Breast epithelium (tissue), 4 donors: ENCODE measurements at regions not wholly inside any gene's neighbourhood (a gene's known extent, or its start where the extent isn't known, plus 50 kb on each side); places are given as distances from the start of the nearest gene placed in this dataset.

ENCODE experiments used
- DNase-seq, 2 donors: peaks; one replicate each; pipeline ENCODE4 v3.0.0-alpha.2; 2019; ENCODE audit warnings: low spot score in 2 of 2
- H3K27ac ChIP-seq, 2 donors: fragments of 200-600 bp; sonication (generic) in 1 of 2; one replicate each; pipeline ENCODE4 v1.5.1; 2016 to 2019; ENCODE audit warnings: mild to moderate bottlenecking in 1 of 2
- H3K27me3 ChIP-seq, 2 donors: fragments of 200-600 bp; sonication (generic) in 1 of 2; one replicate each; pipeline versions ENCODE4 v1.5.1 to v1.6.0; 2017 to 2019; ENCODE audit warnings: control low read depth in 1 of 2, mild to moderate bottlenecking in 1 of 2
- H3K36me3 ChIP-seq: fragments of 200-600 bp; one replicate; pipeline ENCODE4 v1.5.1; 2019
- H3K4me1 ChIP-seq, 2 donors: fragments of 200-600 bp; sonication (generic); one replicate each; pipeline ENCODE4 v1.5.1; 2016 to 2019; ENCODE audit warnings: control low read depth in 1 of 2
- H3K4me3 ChIP-seq, 3 donors: fragments of 200-600 bp; sonication (generic); 1 replicate in 2 of 3; 2 replicates in 1 of 3; pipeline ENCODE4 v1.5.1; 2016 to 2019; ENCODE audit warnings: mild to moderate bottlenecking in 3 of 3, moderate library complexity in 2 of 3
- H3K9me3 ChIP-seq, 2 donors: fragments of 200-600 bp; sonication (generic) in 1 of 2; one replicate each; pipeline ENCODE4 v1.5.1; 2016 to 2019; ENCODE audit warnings: control low read depth in 1 of 2
- POLR2A ChIP-seq: fragments of 450-650 bp; IDR thresholded peaks from one replicate; pipeline ENCODE4 v1.6.1; 2016; ENCODE audit warnings: antibody characterized with exemption, mild to moderate bottlenecking, moderate library complexity
- POLR2AphosphoS5 ChIP-seq, 3 donors: sonication (generic); formaldehyde crosslinking; IDR thresholded peaks; one replicate each; pipeline ENCODE4 v1.6.1; 2017; ENCODE audit warnings: antibody characterized with exemption in 3 of 3
- intact Hi-C: fragments of 100-400 bp; cut with DNase I; formaldehyde crosslinking; loops from one replicate; pipeline ENCODE4 v1.15.1; 2023; ENCODE audit warnings: low total_unique reads
- TF ChIP-seq, protein P1 (sequence below), 3 donors: fragments of 450-650 bp; IDR thresholded peaks; one replicate each; pipeline ENCODE4 v1.5.1; 2016 to 2017; ENCODE audit warnings: antibody characterized with exemption in 3 of 3, mild to moderate bottlenecking in 3 of 3, moderate library complexity in 3 of 3

DNA sequence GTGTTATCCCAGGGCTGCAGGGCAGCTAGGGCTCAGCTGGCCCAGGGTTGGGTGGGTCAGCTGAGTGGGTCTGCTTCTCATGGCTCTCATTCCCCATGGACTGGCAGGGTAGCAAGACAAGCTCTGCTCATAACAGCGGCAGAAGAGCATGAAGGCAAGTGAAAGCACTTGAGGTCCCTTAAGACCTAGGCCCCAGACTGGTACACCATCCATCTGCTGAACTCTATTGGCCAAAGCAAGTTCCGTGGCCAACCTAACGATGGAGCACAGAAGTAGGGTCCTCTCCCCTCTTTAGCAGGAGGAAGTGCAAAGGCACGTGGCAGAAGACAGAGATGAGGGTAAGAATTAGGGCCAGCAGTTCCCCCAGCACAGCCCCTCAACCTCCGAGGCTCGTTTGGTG lies 174.3 kb upstream of the TOPAZ1 start:
- Histone ChIP-seq H3K4me1 (no peaks in the 10 kb centered on the region), H3K36me3 (no peaks in the 10 kb centered on the region), H3K27me3 (no peaks in the 10 kb centered on the region), H3K9me3 (no peaks in the 10 kb centered on the region), H3K27ac (no peak overlapping the region), H3K4me3 (no peak overlapping the region)
- TF ChIP-seq POLR2AphosphoS5 (IDR thresholded peaks at IDR 0.05), result no peak
- TF ChIP-seq, protein P1, sequence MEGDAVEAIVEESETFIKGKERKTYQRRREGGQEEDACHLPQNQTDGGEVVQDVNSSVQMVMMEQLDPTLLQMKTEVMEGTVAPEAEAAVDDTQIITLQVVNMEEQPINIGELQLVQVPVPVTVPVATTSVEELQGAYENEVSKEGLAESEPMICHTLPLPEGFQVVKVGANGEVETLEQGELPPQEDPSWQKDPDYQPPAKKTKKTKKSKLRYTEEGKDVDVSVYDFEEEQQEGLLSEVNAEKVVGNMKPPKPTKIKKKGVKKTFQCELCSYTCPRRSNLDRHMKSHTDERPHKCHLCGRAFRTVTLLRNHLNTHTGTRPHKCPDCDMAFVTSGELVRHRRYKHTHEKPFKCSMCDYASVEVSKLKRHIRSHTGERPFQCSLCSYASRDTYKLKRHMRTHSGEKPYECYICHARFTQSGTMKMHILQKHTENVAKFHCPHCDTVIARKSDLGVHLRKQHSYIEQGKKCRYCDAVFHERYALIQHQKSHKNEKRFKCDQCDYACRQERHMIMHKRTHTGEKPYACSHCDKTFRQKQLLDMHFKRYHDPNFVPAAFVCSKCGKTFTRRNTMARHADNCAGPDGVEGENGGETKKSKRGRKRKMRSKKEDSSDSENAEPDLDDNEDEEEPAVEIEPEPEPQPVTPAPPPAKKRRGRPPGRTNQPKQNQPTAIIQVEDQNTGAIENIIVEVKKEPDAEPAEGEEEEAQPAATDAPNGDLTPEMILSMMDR (IDR thresholded peaks at IDR 0.05), result no peak
- no peak for TF ChIP-seq POLR2A
- intact Hi-C loops, result no loop called here
- DNase-seq, result no peak

GRCh38 chr3:44068753-44069152 lies 172.9 kb upstream of the TOPAZ1 start:
- DNase-seq, result no peak
- no peaks in the 10 kb centered on the region for H3K27me3 ChIP-seq
- intact Hi-C loops, result no loop called here
- H3K9me3 ChIP-seq, result no peaks in the 10 kb centered on the region
- TF ChIP-seq, protein P1 (IDR thresholded peaks at IDR 0.05), result no peak
- no peak for TF ChIP-seq POLR2AphosphoS5 (IDR thresholded peaks at IDR 0.05)
- no peak for TF ChIP-seq POLR2A
- no peak overlapping the region for H3K4me3 ChIP-seq
- no peak overlapping the region for H3K27ac ChIP-seq
- H3K4me1 ChIP-seq, result no peaks in the 10 kb centered on the region
- H3K36me3 ChIP-seq, result no peaks in the 10 kb centered on the region

DNA sequence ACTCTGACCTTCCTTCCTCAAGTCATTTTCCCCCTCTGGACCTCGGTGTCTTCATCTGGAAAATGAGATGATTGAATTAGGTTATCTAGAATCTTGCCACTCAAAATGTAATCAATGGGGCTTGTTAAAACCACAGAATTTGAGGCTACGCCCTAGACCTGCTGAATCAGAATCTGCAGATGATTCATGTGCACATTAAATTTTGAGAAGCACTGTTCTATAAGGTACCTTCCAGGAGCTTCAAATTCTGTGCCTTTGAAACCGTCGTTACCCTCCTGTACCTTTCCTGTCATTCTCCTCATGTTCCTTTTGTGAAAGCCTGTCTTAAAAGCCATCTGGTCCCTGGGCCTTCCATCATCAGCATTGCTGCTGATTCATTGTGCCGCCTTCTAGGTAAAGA lies 172.4 kb upstream of the TOPAZ1 start:
- H3K27me3 ChIP-seq, result no peaks in the 10 kb centered on the region
- TF ChIP-seq POLR2AphosphoS5 (IDR thresholded peaks at IDR 0.05), result no peak
- H3K4me3 ChIP-seq, result no peak overlapping the region
- no peaks in the 10 kb centered on the region for H3K4me1 ChIP-seq
- H3K27ac ChIP-seq, result no peak overlapping the region
- H3K9me3 ChIP-seq, result no peaks in the 10 kb centered on the region
- intact Hi-C loops, result no loop called here
- no peaks in the 10 kb centered on the region for H3K36me3 ChIP-seq
- DNase-seq, result no peak

DNA sequence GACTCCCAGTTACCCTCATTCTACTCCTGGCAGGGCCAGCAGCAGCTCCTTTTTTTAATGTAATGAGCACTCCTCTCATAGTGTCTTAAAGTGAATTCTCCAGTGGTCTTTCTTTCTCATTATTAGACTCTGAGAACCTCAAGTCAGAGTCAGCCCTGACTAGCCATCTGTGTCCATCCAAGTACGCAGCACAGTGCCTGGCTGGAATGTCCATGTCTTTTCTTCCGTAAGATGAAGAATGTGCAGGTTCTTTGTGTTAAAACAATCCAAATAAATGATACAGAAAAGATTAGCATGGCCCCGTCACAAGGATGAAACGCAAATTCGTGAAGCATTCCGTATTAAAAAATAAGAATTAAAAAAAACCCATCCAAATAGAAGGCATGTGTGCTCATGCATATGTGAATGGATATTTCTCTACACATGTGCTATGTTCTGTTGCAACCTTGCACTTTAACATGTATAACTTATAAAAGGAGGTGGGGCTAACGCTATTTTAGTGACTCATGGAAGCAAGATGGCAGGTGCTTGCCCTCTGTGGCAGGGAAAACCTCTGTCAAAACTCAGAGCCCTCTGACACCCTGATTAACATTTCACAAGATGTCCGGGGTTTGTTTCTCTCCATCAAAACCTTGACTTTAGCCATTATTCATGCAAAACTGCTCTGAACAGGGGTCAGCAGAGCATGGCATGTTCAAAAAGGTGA lies 170.7 kb upstream of the TOPAZ1 start:
- no peaks in the 10 kb centered on the region for H3K4me1 ChIP-seq
- H3K4me3 ChIP-seq, result no peak overlapping the region
- TF ChIP-seq POLR2AphosphoS5 (IDR thresholded peaks at IDR 0.05), result no peak
- TF ChIP-seq, protein P1 (IDR thresholded peaks at IDR 0.05), result no peak
- no peak for TF ChIP-seq POLR2A
- no peaks in the 10 kb centered on the region for H3K36me3 ChIP-seq
- no peak overlapping the region for H3K27ac ChIP-seq
- H3K9me3 ChIP-seq, result no peaks in the 10 kb centered on the region
- H3K27me3 ChIP-seq, result no peaks in the 10 kb centered on the region
- intact Hi-C loops, result no loop called here
- no peak for DNase-seq

DNA sequence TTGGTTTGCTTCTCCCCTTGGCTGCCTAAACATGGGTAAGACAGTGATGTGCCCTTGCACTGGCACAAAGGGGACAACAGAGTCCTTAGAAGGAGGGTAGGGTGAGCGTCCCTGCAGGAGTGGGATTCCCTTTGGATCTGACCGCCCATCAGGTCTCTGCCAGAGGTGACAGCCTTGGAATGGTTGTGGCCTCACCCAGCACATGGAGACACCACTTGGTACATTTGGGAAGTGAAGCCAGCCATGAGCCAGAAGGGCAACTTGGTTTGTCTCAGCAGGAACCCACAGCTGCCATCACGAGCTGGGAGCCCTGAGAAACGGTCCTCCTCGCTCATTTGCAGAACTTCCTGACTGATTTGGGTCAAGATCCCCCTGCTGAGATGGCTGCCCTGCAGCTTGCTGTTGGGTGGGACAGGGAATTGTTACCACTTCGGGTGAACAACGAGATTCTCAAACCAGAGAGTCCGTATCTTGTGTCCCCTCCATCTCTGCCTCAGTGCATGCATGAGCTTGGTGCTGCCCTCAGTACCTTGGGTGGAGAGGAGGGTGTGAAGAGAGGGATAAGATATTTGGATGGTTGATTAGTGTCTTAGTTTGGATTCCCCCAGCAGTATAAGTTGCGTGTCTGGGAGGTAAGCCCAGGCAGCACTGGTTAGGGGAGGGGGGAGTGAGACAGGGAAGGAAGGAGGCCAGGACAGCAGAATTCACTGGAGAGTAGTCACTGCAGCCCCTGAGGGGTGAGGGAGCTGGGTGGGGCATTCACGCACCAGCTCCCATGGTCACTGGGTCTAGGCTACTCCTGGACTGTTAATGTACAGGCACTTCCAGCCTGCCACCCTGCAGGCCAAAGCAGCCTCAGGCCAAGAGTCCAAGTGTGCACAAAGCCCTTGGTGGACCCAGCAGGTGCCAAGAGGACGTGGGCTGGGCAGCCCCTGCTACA lies 168.8 kb upstream of the TOPAZ1 start:
- Histone ChIP-seq H3K9me3 (no peaks in the 10 kb centered on the region), H3K4me3 (no peak overlapping the region), H3K36me3 (no peaks in the 10 kb centered on the region), H3K27ac (no peak overlapping the region), H3K27me3 (no peaks in the 10 kb centered on the region), H3K4me1 (no peaks in the 10 kb centered on the region)
- DNase-seq, result no peak
- TF ChIP-seq POLR2A (no peak), POLR2AphosphoS5 (IDR thresholded peaks at IDR 0.05) (no peak)
- TF ChIP-seq, protein P1 (IDR thresholded peaks at IDR 0.05), result no peak
- intact Hi-C loops, result no loop called here
